Pulmonary artery endothelial cell (primary cell): ENCODE measurements at regions not wholly inside any gene's neighbourhood (a gene's known extent, or its start where the extent isn't known, plus 50 kb on each side); places are given as distances from the start of the nearest gene placed in this dataset.

ENCODE experiments used
- DNase-seq: peaks from one replicate; pipeline ENCODE4 v3.0.0-alpha.2; 2011; ENCODE audit warnings: low read depth, low spot score

- DNase-seq = no peak
These were observed 1085.8 kb upstream of the AUTS2 start for GRCh38 chr7:68512466-68512865.

- no peak for DNase-seq
These were observed 1080.2 kb upstream of the AUTS2 start for GRCh38 chr7:68518060-68518459.

GRCh38 chr7:68524126-68524525 lies 1074.1 kb upstream of the AUTS2 start:
- DNase-seq = no peak

- no peak for DNase-seq
These were observed 1069.1 kb upstream of the AUTS2 start for GRCh38 chr7:68529221-68529620.

GRCh38 chr7:68535266-68535665 lies 1063.0 kb upstream of the AUTS2 start:
- DNase-seq = no peak

GRCh38 chr7:68537051-68537773 lies 1061.1 kb upstream of the AUTS2 start:
- no peak for DNase-seq

GRCh38 chr7:68537774-68538071 lies 1060.6 kb upstream of the AUTS2 start:
- no peak for DNase-seq

- no peak for DNase-seq
These were observed 1055.4 kb upstream of the AUTS2 start for GRCh38 chr7:68542831-68543230.

GRCh38 chr7:68544851-68545250 lies 1053.4 kb upstream of the AUTS2 start:
- no peak for DNase-seq

GRCh38 chr7:68547181-68547580 lies 1051.1 kb upstream of the AUTS2 start:
- no peak for DNase-seq

GRCh38 chr7:68547799-68548198 lies 1050.5 kb upstream of the AUTS2 start:
- no peak for DNase-seq

GRCh38 chr7:68550027-68550426 lies 1048.2 kb upstream of the AUTS2 start:
- DNase-seq = no peak

- DNase-seq = no peak
These were observed 1047.6 kb upstream of the AUTS2 start for GRCh38 chr7:68550635-68551034.

GRCh38 chr7:68556537-68556936 lies 1041.7 kb upstream of the AUTS2 start:
- no peak for DNase-seq

- no peak for DNase-seq
These were observed 1038.8 kb upstream of the AUTS2 start for GRCh38 chr7:68559518-68559917.

GRCh38 chr7:68562323-68562899 lies 1035.9 kb upstream of the AUTS2 start:
- DNase-seq = no peak

- no peak for DNase-seq
These were observed 1033.8 kb upstream of the AUTS2 start for GRCh38 chr7:68564306-68565135.

- DNase-seq = no peak
These were observed 1027.0 kb upstream of the AUTS2 start for GRCh38 chr7:68571286-68571685.

GRCh38 chr7:68573271-68574005 lies 1024.8 kb upstream of the AUTS2 start:
- no peak for DNase-seq

- DNase-seq = no peak
These were observed 1021.9 kb upstream of the AUTS2 start for GRCh38 chr7:68576366-68576765.

- DNase-seq = no peak
These were observed 1016.9 kb upstream of the AUTS2 start for GRCh38 chr7:68581417-68581816.

GRCh38 chr7:68587599-68587998 lies 1010.7 kb upstream of the AUTS2 start:
- DNase-seq = no peak
